Adrenal gland (tissue), 5 donors: ENCODE measurements at regions not wholly inside any gene's neighbourhood (a gene's known extent, or its start where the extent isn't known, plus 50 kb on each side); places are given as distances from the start of the nearest gene placed in this dataset.

Source experiments
- POLR2A ChIP-seq, 2 donors: fragments of 450-650 bp; IDR thresholded peaks; one replicate each; pipeline ENCODE4 v1.6.1; 2017; ENCODE audit warnings: antibody characterized with exemption in 2 of 2, mild to moderate bottlenecking in 2 of 2, moderate library complexity in 1 of 2
- TF ChIP-seq, protein P1 (sequence below), 6 experiments: fragments of 450-650 bp in 4 of 6; fragments of 200-600 bp in 2 of 6; sonication (generic) in 1 of 6; IDR thresholded peaks; 1 replicate in 5 of 6; 2 replicates in 1 of 6; pipeline versions ENCODE4 v1.5.1 to v1.8.0; 2016 to 2021; ENCODE audit warnings: antibody characterized with exemption in 6 of 6, mild to moderate bottlenecking in 2 of 6, moderate library complexity in 1 of 6
- donor health status: DM: no; HTN: no; CAD: no.

DNA sequence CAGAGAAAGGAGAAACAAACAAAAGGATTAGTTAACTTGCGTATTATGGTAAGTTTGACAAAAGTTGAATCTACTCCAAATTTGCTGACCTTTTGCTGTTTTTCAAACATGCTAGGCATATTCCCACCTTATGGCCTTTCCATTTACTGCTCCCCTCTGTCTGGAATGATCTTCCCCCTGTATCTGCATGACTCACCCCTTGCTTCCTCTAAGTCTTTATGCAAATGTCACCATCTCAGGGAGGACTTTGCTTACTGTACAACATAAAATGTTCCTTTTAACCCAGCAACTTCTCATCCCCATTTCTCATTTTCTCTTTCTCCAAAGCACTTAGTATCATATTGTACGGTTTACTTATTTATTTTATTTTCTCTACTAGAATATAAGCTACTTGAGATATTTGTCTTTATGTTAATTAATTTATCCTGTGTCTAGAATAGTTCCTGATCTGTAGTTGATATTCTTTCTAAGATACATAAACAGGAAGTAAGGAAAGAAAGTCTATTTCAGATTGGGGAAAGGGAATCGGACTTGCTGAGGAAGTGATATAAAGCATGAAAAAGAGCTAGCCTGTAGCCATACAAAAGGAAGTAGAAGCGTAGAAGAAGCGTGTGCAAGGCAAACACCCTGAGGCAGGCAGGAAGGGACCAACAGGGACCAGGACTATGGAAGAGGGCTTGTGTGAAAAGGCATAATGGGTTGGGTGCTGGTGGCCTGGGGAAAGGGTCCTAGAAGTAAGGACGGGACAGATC is 144.9 kb upstream of the ERBB4 start:
- TF ChIP-seq, protein P1, sequence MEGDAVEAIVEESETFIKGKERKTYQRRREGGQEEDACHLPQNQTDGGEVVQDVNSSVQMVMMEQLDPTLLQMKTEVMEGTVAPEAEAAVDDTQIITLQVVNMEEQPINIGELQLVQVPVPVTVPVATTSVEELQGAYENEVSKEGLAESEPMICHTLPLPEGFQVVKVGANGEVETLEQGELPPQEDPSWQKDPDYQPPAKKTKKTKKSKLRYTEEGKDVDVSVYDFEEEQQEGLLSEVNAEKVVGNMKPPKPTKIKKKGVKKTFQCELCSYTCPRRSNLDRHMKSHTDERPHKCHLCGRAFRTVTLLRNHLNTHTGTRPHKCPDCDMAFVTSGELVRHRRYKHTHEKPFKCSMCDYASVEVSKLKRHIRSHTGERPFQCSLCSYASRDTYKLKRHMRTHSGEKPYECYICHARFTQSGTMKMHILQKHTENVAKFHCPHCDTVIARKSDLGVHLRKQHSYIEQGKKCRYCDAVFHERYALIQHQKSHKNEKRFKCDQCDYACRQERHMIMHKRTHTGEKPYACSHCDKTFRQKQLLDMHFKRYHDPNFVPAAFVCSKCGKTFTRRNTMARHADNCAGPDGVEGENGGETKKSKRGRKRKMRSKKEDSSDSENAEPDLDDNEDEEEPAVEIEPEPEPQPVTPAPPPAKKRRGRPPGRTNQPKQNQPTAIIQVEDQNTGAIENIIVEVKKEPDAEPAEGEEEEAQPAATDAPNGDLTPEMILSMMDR (IDR thresholded peaks at IDR 0.05): no peak
- TF ChIP-seq POLR2A (IDR thresholded peaks at IDR 0.05): no peak
